GM13976 (cell line): ENCODE measurements at regions not wholly inside any gene's neighbourhood (a gene's known extent, or its start where the extent isn't known, plus 50 kb on each side); places are given as distances from the start of the nearest gene placed in this dataset.

Source experiments
- DNase-seq: peaks from one replicate; pipeline ENCODE4 v3.0.0; 2012; ENCODE audit warnings: low spot score
- in situ Hi-C: fragments of 300-500 bp; cut with MboI; formaldehyde crosslinking; loops from one replicate; pipeline ENCODE4 v1.12.0; 2022; ENCODE audit warnings: low sequenced_read_pairs, mixed read lengths, inconsistent platforms; ENCODE audit not compliant: unreplicated experiment
- TF ChIP-seq, protein P1 (sequence below): IDR thresholded peaks from 2 replicates; pipeline ENCODE4 v1.5.1; 2012; ENCODE audit warnings: borderline replicate concordance, mild to moderate bottlenecking; ENCODE audit not compliant: insufficient read depth; ENCODE audit errors: extremely low read depth, missing control alignments, control extremely low read depth

DNA sequence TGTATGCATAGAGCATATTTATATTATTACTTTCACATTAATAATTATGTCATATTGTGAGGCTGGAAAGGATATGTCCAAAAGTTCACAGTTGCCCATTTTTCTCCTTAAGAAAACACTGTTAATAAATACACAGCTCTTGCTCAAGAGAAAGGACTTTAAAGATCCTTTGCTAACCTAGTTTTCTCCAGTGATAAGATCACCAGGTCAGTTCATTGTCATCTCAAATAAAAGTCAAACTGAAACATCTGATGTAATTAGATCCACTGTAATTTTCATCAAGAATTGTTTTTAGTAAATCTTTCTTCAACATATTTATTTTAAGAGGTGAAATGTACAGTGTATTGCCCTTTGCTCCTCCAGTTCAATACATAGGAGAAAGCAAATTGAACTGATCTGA is 82.8 kb upstream of the KLHL1 start:
- in situ Hi-C loops, result no loop called here

DNA sequence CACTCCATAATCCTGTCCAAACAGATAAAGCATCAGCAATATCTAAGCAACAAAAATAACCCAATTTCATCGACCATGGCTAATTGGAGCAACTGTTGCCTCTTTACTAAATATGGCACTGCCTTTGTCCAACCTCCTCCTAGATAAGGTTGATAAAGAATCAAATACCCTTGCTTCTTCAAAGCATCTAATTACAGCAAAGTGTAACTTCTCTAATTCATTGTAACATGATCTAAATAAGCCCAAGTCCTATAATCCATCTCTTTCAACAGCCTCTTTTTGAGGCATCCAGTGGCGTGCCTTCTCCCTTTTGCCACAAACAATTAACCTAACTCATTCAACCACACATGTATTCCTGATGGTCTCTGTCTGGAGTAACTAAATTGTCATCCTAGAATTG is 81.7 kb upstream of the KLHL1 start:
- no peak for DNase-seq
- TF ChIP-seq, protein P1, sequence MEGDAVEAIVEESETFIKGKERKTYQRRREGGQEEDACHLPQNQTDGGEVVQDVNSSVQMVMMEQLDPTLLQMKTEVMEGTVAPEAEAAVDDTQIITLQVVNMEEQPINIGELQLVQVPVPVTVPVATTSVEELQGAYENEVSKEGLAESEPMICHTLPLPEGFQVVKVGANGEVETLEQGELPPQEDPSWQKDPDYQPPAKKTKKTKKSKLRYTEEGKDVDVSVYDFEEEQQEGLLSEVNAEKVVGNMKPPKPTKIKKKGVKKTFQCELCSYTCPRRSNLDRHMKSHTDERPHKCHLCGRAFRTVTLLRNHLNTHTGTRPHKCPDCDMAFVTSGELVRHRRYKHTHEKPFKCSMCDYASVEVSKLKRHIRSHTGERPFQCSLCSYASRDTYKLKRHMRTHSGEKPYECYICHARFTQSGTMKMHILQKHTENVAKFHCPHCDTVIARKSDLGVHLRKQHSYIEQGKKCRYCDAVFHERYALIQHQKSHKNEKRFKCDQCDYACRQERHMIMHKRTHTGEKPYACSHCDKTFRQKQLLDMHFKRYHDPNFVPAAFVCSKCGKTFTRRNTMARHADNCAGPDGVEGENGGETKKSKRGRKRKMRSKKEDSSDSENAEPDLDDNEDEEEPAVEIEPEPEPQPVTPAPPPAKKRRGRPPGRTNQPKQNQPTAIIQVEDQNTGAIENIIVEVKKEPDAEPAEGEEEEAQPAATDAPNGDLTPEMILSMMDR, result no peak
- in situ Hi-C loops, result no loop called here

More for the DNA sequence above, 82.8 kb upstream of the KLHL1 start:
- TF ChIP-seq, protein P1, result no peak
- no peak for DNase-seq

DNA sequence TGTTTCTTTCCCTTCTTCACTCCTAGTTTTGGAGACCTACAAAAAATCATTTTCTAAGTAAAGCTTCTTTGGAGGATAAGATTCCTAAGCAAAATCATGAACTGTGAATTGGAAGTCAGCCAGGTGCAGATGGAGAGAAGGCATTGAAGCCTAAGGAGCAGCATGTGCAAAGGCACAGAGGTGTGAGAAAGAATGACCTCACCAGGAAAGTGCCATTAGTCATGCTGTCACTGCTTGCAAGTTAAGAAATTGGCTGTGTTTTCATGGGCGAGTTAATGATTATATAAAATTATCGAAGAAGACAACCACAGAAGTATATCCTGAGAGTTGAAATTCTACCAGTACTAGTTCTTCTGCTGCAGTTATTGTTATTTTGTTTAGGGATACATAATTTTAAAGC is 80.3 kb upstream of the KLHL1 start:
- in situ Hi-C loops, result no loop called here
- TF ChIP-seq, protein P1, result no peak
- no peak for DNase-seq

- DNase-seq, result no peak
These were observed 74.8 kb upstream of the KLHL1 start for GRCh38 chr13:70183041-70183440.

More at GRCh38 chr13:70183041-70183440, 74.8 kb upstream of the KLHL1 start:
- in situ Hi-C loops, result no loop called here
- TF ChIP-seq, protein P1, result no peak
